HS-5 (cell line): ENCODE measurements at regions not wholly inside any gene's neighbourhood (a gene's known extent, or its start where the extent isn't known, plus 50 kb on each side); places are given as distances from the start of the nearest gene placed in this dataset.

ENCODE experiments used
- DNase-seq: peaks from one replicate; pipeline ENCODE4 v3.0.0-alpha.2; 2012; ENCODE audit warnings: low read depth

- no peak for DNase-seq
These were observed 718.6 kb downstream of the PDHA2 start for GRCh38 chr4:96558466-96558865.

- DNase-seq, result no peak
These were observed 726.9 kb downstream of the PDHA2 start for GRCh38 chr4:96566755-96567154.

- no peak for DNase-seq
These were observed 745.4 kb downstream of the PDHA2 start for GRCh38 chr4:96585304-96585703.

- DNase-seq, result no peak
These were observed 753.5 kb downstream of the PDHA2 start for GRCh38 chr4:96593422-96593821.

GRCh38 chr4:96598465-96598864, 758.6 kb downstream of the PDHA2 start:
- no peak for DNase-seq

- DNase-seq, result no peak
These were observed 759.9 kb downstream of the PDHA2 start for GRCh38 chr4:96599752-96600151.

GRCh38 chr4:96602661-96603060, 762.8 kb downstream of the PDHA2 start:
- DNase-seq, result no peak

GRCh38 chr4:96603641-96604040, 763.7 kb downstream of the PDHA2 start:
- DNase-seq, result no peak

- DNase-seq, result no peak
These were observed 766.6 kb downstream of the PDHA2 start for GRCh38 chr4:96606451-96606850.

GRCh38 chr4:96626023-96626422, 786.1 kb downstream of the PDHA2 start:
- DNase-seq, result no peak

GRCh38 chr4:96630839-96631238, 790.9 kb downstream of the PDHA2 start:
- no peak for DNase-seq

- DNase-seq, result no peak
These were observed 798.1 kb downstream of the PDHA2 start for GRCh38 chr4:96637971-96638412.

- no peak for DNase-seq
These were observed 800.0 kb downstream of the PDHA2 start for GRCh38 chr4:96639932-96640331.

- no peak for DNase-seq
These were observed 802.6 kb downstream of the PDHA2 start for GRCh38 chr4:96642490-96642889.

- no peak for DNase-seq
These were observed 806.3 kb downstream of the PDHA2 start for GRCh38 chr4:96646146-96646545.

GRCh38 chr4:96649536-96649935, 809.6 kb downstream of the PDHA2 start:
- peak; percentile 63 for DNase-seq

- peak; percentile 49 for DNase-seq
These were observed 812.3 kb downstream of the PDHA2 start for GRCh38 chr4:96652158-96652557.

- no peak for DNase-seq
These were observed 812.9 kb downstream of the PDHA2 start for GRCh38 chr4:96652821-96653220.

- DNase-seq, result no peak
These were observed 814.2 kb downstream of the PDHA2 start for GRCh38 chr4:96654045-96654444.

- no peak for DNase-seq
These were observed 830.5 kb downstream of the PDHA2 start for GRCh38 chr4:96670381-96670780.

GRCh38 chr4:96675416-96675815, 835.5 kb downstream of the PDHA2 start:
- DNase-seq, result no peak

GRCh38 chr4:96675896-96676295, 836.0 kb downstream of the PDHA2 start:
- DNase-seq, result no peak

- DNase-seq, result no peak
These were observed 837.0 kb downstream of the PDHA2 start for GRCh38 chr4:96676754-96677435.

GRCh38 chr4:96677499-96677898, 837.6 kb downstream of the PDHA2 start:
- DNase-seq, result peak; percentile 18
